CD4-positive, alpha-beta T cell (primary cell): ENCODE measurements at regions not wholly inside any gene's neighbourhood (a gene's known extent, or its start where the extent isn't known, plus 50 kb on each side); places are given as distances from the start of the nearest gene placed in this dataset.

Experiments
- ATAC-seq: fragments of 200-7000 bp; cut with Tn5 transposase; one replicate; pipeline ENCODE4 v1.10.0; 2022; ENCODE audit warnings: mild to moderate bottlenecking; ENCODE audit not compliant: poor library complexity
- CTCF ChIA-PET: fragments of 350-600 bp; sonication (Branson Sonifier 250); formaldehyde crosslinking; loops from one replicate; lab custom pipeline; 2021; ENCODE audit warnings: antibody characterized with exemption, inconsistent platforms; lab: Charles Lee
- POLR2A ChIA-PET: fragments of 350-600 bp; sonication (Branson Sonifier 250); formaldehyde crosslinking; loops from one replicate; lab custom pipeline; 2021; ENCODE audit warnings: antibody characterized with exemption, inconsistent platforms; lab: Charles Lee
- DNase-seq, 14 experiments: peaks; one replicate each; pipeline ENCODE4 v3.0.0-alpha.2; 2013 to 2020; ENCODE audit warnings: mixed read lengths in 2 of 14
- H3K27ac ChIP-seq, 2 donors: one replicate each; pipeline versions ENCODE4 v1.5.1 to v1.7.0; 2013; ENCODE audit warnings: low read length in 2 of 2, low read depth in 1 of 2, mild to moderate bottlenecking in 1 of 2
- H3K27me3 ChIP-seq, 2 experiments: 1 replicate in 1 of 2; 2 replicates in 1 of 2; pipeline versions ENCODE4 v1.6.1 to v1.7.0; 2013; ENCODE audit warnings: low read length in 2 of 2, control low read depth in 1 of 2, mild to moderate bottlenecking in 1 of 2, moderate library complexity in 1 of 2; ENCODE audit not compliant: insufficient read depth in 2 of 2, control insufficient read depth in 1 of 2
- H3K36me3 ChIP-seq: one replicate; pipeline ENCODE4 v1.6.1; 2013; ENCODE audit warnings: low read length, control low read depth; ENCODE audit not compliant: insufficient read depth
- H3K4me1 ChIP-seq: one replicate; pipeline ENCODE4 v1.6.1; 2013; ENCODE audit warnings: low read length, control low read depth; ENCODE audit not compliant: insufficient read depth
- H3K4me3 ChIP-seq: one replicate; pipeline ENCODE4 v1.5.1; 2013; ENCODE audit warnings: mild to moderate bottlenecking, low read length, moderate library complexity
- H3K9me3 ChIP-seq, 2 experiments: 1 replicate in 1 of 2; 2 replicates in 1 of 2; pipeline versions ENCODE4 v1.6.1 to v1.7.0; 2013; ENCODE audit warnings: low read length in 2 of 2, mild to moderate bottlenecking in 2 of 2, control low read depth in 1 of 2, moderate library complexity in 1 of 2; ENCODE audit not compliant: control insufficient read depth in 1 of 2, insufficient read depth in 1 of 2
- H3K27ac Mint-ChIP-seq: one replicate; pipeline ENCODE4 v1.8.0; 2020; ENCODE audit warnings: mixed read lengths
- H3K27me3 Mint-ChIP-seq: one replicate; pipeline ENCODE4 v1.8.0; 2021; ENCODE audit warnings: mixed read lengths
- H3K36me3 Mint-ChIP-seq: one replicate; pipeline ENCODE4 v1.8.0; 2021; ENCODE audit warnings: low read depth, mixed read lengths
- H3K4me1 Mint-ChIP-seq: one replicate; pipeline ENCODE4 v1.8.0; 2021; ENCODE audit warnings: low read depth, mixed read lengths
- H3K4me3 Mint-ChIP-seq: one replicate; pipeline ENCODE4 v1.8.0; 2020; ENCODE audit warnings: mild to moderate bottlenecking, mixed read lengths
- H3K9me3 Mint-ChIP-seq: one replicate; pipeline ENCODE4 v1.8.0; 2020; ENCODE audit warnings: mixed read lengths
- CTCF ChIP-seq: fragments of 200-600 bp; IDR thresholded peaks from one replicate; pipeline ENCODE4 v1.8.0; 2022; ENCODE audit warnings: antibody characterized with exemption, mild to moderate bottlenecking
- intact Hi-C, 2 experiments: fragments of 100-400 bp; cut with DNase I in 1 of 2; cut with micrococcal nuclease in 1 of 2; formaldehyde crosslinking; loops; one replicate each; pipeline versions ENCODE4 v1.15.1 to v1.9.0; 2023 to 2025; cut with DNase I, micrococcal nuclease

- H3K27me3 Mint-ChIP-seq: no peaks in the 10 kb centered on the region
- no peaks in the 10 kb centered on the region for H3K4me1 Mint-ChIP-seq
These were observed 343.2 kb downstream of the HAPSTR1 start for GRCh38 chr16:9434659-9435058.

DNA sequence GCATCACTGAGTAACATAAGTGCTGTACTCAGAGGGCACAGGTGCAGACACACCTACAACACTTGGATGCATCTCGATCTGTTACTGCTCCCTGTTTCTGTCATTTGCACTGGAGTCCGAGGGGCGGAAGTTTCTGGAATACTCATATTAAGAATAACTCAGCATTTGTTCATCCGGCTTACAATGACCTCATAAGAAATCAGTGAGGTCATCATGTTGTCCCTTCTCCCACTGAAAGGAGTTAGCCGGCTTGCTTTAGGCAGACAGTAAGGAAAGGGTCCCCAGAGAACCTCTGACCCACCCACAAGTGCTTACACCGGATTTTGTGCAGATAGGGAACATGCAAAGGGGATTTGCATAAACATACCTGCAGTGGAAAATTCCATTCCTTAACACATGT lies 344.7 kb downstream of the HAPSTR1 start:
- no peak overlapping the region for H3K4me3 Mint-ChIP-seq
- no peaks in the 10 kb centered on the region for H3K27me3 Mint-ChIP-seq
- no peak overlapping the region for H3K27ac Mint-ChIP-seq
- Histone ChIP-seq H3K4me3 (no peak overlapping the region), H3K4me1 (no peaks in the 10 kb centered on the region), H3K27ac (no peak overlapping the region), H3K9me3 (no peaks in the 10 kb centered on the region), H3K27me3 (no peaks in the 10 kb centered on the region), H3K36me3 (no peaks in the 10 kb centered on the region)
- DNase-seq (no peak), ATAC-seq (no peak)
- intact Hi-C loops: no loop called here
- TF ChIP-seq CTCF: no peak
- CTCF ChIA-PET: no interaction called here
- POLR2A ChIA-PET: no interaction called here
- no peaks in the 10 kb centered on the region for H3K4me1 Mint-ChIP-seq
- no peaks in the 10 kb centered on the region for H3K36me3 Mint-ChIP-seq
- peaks cover 2% of the 10 kb centered on the region for H3K9me3 Mint-ChIP-seq

More at GRCh38 chr16:9434659-9435058, 343.2 kb downstream of the HAPSTR1 start:
- DNase-seq (no peak), ATAC-seq (no peak)
- no peak overlapping the region for H3K27ac ChIP-seq
- Mint-ChIP-seq H3K9me3 (peaks cover 2% of the 10 kb centered on the region), H3K36me3 (no peaks in the 10 kb centered on the region), H3K27ac (no peak overlapping the region), H3K4me3 (no peak overlapping the region)
- no peaks in the 10 kb centered on the region for H3K27me3 ChIP-seq
- ChIA-PET CTCF (no interaction called here), POLR2A (no interaction called here)
- intact Hi-C loops: no loop called here
- no peaks in the 10 kb centered on the region for H3K4me1 ChIP-seq
- H3K4me3 ChIP-seq: no peak overlapping the region
- no peaks in the 10 kb centered on the region for H3K36me3 ChIP-seq
- TF ChIP-seq CTCF: no peak
- no peaks in the 10 kb centered on the region for H3K9me3 ChIP-seq

- peaks cover 2% of the 10 kb centered on the region for H3K9me3 Mint-ChIP-seq
- no peaks in the 10 kb centered on the region for H3K27me3 Mint-ChIP-seq
- POLR2A ChIA-PET: no interaction called here
- no peak overlapping the region for H3K27ac ChIP-seq
- intact Hi-C loops: no loop called here
- H3K4me3 Mint-ChIP-seq: no peak overlapping the region
- no peak overlapping the region for H3K27ac Mint-ChIP-seq
- ATAC-seq: no peak
- no peaks in the 10 kb centered on the region for H3K4me1 Mint-ChIP-seq
- H3K36me3 ChIP-seq: no peaks in the 10 kb centered on the region
- H3K4me1 ChIP-seq: no peaks in the 10 kb centered on the region
- no peak for TF ChIP-seq CTCF
- H3K36me3 Mint-ChIP-seq: no peaks in the 10 kb centered on the region
- no peaks in the 10 kb centered on the region for H3K27me3 ChIP-seq
- DNase-seq: no peak
- H3K4me3 ChIP-seq: no peak overlapping the region
- CTCF ChIA-PET: no interaction called here
- H3K9me3 ChIP-seq: no peaks in the 10 kb centered on the region
These were observed 345.7 kb downstream of the HAPSTR1 start for GRCh38 chr16:9437115-9437514.
